ENCODE measurements at regions not wholly inside any gene's neighbourhood (a gene's known extent, or its start where the extent isn't known, plus 50 kb on each side); places are given as distances from the start of the nearest gene placed in this dataset.

DNA sequence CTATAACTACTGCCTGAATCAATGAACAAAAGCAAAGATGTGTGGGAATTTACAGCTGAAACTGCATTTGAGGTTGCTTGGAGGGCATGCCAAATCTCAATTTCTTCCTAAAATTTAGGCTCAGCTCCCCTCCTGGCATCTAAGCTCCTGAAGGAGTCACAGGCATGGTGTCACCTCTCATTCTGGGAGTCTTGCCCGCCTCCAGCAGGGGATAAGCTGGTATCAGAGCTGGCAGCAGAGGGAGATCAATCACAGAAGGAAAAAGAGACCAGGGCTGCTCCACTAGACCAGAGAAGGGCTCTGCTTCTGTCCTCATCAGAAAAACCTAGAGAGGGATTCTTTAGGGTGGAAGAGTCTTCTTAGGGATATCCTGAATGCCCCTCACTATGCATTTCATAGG is 150.4 kb upstream of the SLC6A11 start:
- Mint-ChIP-seq H3K36me3 (no peaks in the 10 kb centered on the region), H3K9me3 (peaks cover 0 to 3% (median 0%) of the 10 kb centered on the region in 7 donors), H3K4me1 (peaks cover 4 to 9% (median 4%) of the 10 kb centered on the region in 3 donors), H3K27ac (no peak overlapping the region), H3K4me3 (no peak overlapping the region), H3K27me3 (peaks cover 17 to 45% (median 42%) of the 10 kb centered on the region in 3 donors)
- no peak for ATAC-seq (ENCODE audit: low read depth in 2 of 2)
- no peak for DNase-seq

- ATAC-seq (ENCODE audit: low read depth in 2 of 2) (no peak), DNase-seq (no peak)
- Mint-ChIP-seq H3K36me3 (no peaks in the 10 kb centered on the region), H3K9me3 (peaks cover 0 to 1% (median 0%) of the 10 kb centered on the region in 7 donors), H3K27me3 (peaks cover 17 to 45% (median 42%) of the 10 kb centered on the region in 3 donors), H3K27ac (no peak overlapping the region), H3K4me1 (peaks cover 4 to 9% (median 4%) of the 10 kb centered on the region in 3 donors), H3K4me3 (peak overlapping the region in 1 of 8 donors; percentile 3)
Measured at GRCh38 chr3:10666621-10667020, 149.4 kb upstream of the SLC6A11 start.

DNA sequence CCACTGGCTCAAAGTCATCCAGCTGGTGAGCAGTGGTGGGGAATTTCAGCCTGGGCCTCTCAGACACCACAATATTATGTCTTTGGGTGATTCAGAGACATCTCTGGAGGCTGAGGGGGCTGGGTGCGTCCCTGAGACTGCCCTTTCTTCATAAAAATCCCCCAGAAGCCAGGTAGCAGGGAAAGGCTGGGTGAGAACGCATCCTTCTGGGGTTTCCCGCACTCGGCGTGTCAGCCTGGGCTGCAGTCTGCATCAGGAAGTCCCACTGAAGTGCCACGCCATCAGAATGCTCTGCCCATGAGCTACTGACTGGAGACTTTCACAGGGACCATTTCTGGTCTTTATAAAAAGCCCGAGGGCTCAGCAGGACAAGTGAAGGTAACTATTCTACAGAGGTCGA is 148.8 kb upstream of the SLC6A11 start:
- Mint-ChIP-seq H3K4me1 (peaks cover 4 to 9% (median 4%) of the 10 kb centered on the region in 3 donors), H3K36me3 (no peaks in the 10 kb centered on the region), H3K27ac (no peak overlapping the region), H3K27me3 (peaks cover 17 to 45% (median 42%) of the 10 kb centered on the region in 3 donors), H3K9me3 (peaks cover 0 to 1% (median 0%) of the 10 kb centered on the region in 7 donors), H3K4me3 (no peak overlapping the region)
- no peak for DNase-seq
- no peak for ATAC-seq (ENCODE audit: low read depth in 2 of 2)

GRCh38 chr3:10667901-10668476 is 148.0 kb upstream of the SLC6A11 start:
- Mint-ChIP-seq H3K9me3 (no peaks in the 10 kb centered on the region), H3K4me3 (no peak overlapping the region), H3K36me3 (no peaks in the 10 kb centered on the region), H3K4me1 (peaks cover 4 to 9% (median 4%) of the 10 kb centered on the region in 3 donors), H3K27ac (no peak overlapping the region), H3K27me3 (peaks cover 17 to 47% (median 42%) of the 10 kb centered on the region in 3 donors)
- no peak for ATAC-seq (ENCODE audit: low read depth in 2 of 2)
- DNase-seq: no peak

GRCh38 chr3:10669490-10670048 is 146.5 kb upstream of the SLC6A11 start:
- DNase-seq (no peak), ATAC-seq (ENCODE audit: low read depth in 2 of 2) (no peak)
- peaks cover 14 to 48% (median 34%) of the 10 kb centered on the region in 3 donors for H3K27me3 Mint-ChIP-seq
- H3K36me3 Mint-ChIP-seq: no peaks in the 10 kb centered on the region
- H3K27ac Mint-ChIP-seq: no peak overlapping the region
- peaks cover 0 to 2% (median 0%) of the 10 kb centered on the region in 7 donors for H3K9me3 Mint-ChIP-seq
- no peak overlapping the region for H3K4me3 Mint-ChIP-seq
- H3K4me1 Mint-ChIP-seq: peaks cover 4 to 9% (median 4%) of the 10 kb centered on the region in 3 donors

DNA sequence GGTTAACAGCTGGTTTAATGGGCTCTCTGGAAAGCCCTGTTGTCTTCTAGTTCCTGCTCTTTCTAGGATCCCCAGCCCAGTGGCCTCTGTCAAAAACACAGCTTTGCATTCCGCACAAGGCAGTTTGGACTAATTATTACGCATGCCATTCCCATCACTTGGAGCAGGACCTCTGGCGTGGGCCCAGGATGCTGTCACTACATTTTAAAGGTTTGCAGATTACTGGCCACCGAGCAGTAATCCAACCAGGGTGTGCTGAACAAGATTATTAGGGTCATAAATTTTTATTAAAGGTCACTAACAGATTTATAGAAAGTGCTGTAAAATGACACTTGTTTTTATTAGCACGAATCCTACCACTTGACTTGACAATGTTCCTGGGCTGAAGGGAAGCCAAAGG is 143.6 kb upstream of the SLC6A11 start:
- no peak for ATAC-seq (ENCODE audit: low read depth in 2 of 2)
- Mint-ChIP-seq H3K27me3 (peaks cover 18 to 42% (median 21%) of the 10 kb centered on the region in 3 donors), H3K27ac (no peak overlapping the region), H3K4me1 (no peaks in the 10 kb centered on the region), H3K4me3 (no peak overlapping the region), H3K9me3 (peaks cover 0 to 4% (median 0%) of the 10 kb centered on the region in 7 donors), H3K36me3 (no peaks in the 10 kb centered on the region)
- no peak for DNase-seq

- no peak overlapping the region for H3K27ac Mint-ChIP-seq
- ATAC-seq (ENCODE audit: low read depth in 2 of 2): no peak
Measured at GRCh38 chr3:10674578-10674977, 141.4 kb upstream of the SLC6A11 start.

GRCh38 chr3:10676905-10677304 is 139.1 kb upstream of the SLC6A11 start:
- no peaks in the 10 kb centered on the region for H3K36me3 Mint-ChIP-seq
- H3K4me3 Mint-ChIP-seq: no peak overlapping the region
- peaks cover 0 to 7% (median 2%) of the 10 kb centered on the region in 7 donors for H3K9me3 Mint-ChIP-seq
- H3K27me3 Mint-ChIP-seq: peaks cover 8 to 28% (median 15%) of the 10 kb centered on the region in 3 donors
- no peak for ATAC-seq (ENCODE audit: low read depth in 2 of 2)
- no peaks in the 10 kb centered on the region for H3K4me1 Mint-ChIP-seq
- no peak overlapping the region for H3K27ac Mint-ChIP-seq
- DNase-seq: no peak

More at GRCh38 chr3:10674578-10674977, 141.4 kb upstream of the SLC6A11 start:
- H3K27me3 Mint-ChIP-seq: peaks cover 9 to 29% (median 11%) of the 10 kb centered on the region in 3 donors
- H3K36me3 Mint-ChIP-seq: no peaks in the 10 kb centered on the region
- no peaks in the 10 kb centered on the region for H3K4me1 Mint-ChIP-seq
- DNase-seq: no peak
- no peak overlapping the region for H3K4me3 Mint-ChIP-seq
- peaks cover 0 to 4% (median 0%) of the 10 kb centered on the region in 7 donors for H3K9me3 Mint-ChIP-seq

GRCh38 chr3:10678796-10679376 is 137.1 kb upstream of the SLC6A11 start:
- Mint-ChIP-seq H3K4me1 (no peaks in the 10 kb centered on the region), H3K27ac (no peak overlapping the region), H3K9me3 (peaks cover 0 to 7% (median 0%) of the 10 kb centered on the region in 7 donors), H3K27me3 (peaks cover 8 to 20% (median 19%) of the 10 kb centered on the region in 3 donors), H3K4me3 (no peak overlapping the region), H3K36me3 (no peaks in the 10 kb centered on the region)
- ATAC-seq (ENCODE audit: low read depth in 2 of 2): no peak
- no peak for DNase-seq

DNA sequence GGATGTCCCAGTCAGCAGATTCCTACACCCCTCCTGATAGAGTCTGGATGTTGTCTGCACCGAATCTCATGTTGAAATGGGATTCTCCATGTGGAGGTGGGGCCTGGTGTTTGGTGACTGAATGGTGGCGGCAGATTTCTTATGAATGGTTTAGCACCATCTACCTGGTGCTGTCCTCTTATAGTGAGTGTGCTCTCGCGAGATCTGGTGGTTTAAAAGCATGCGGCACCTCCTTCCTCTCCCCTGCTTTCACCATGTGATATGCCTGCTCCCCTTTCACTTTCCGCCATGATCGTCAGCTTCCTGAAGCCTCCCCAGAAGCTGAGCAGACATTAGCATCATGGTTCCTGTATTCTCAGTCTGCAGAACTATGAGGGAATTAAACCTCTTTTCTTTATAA is 135.2 kb upstream of the SLC6A11 start:
- Mint-ChIP-seq H3K4me3 (no peak overlapping the region), H3K36me3 (no peaks in the 10 kb centered on the region), H3K9me3 (peaks cover 0 to 7% (median 0%) of the 10 kb centered on the region in 7 donors), H3K27ac (no peak overlapping the region), H3K27me3 (peaks cover 15 to 18% (median 17%) of the 10 kb centered on the region in 3 donors), H3K4me1 (no peaks in the 10 kb centered on the region)
- DNase-seq (no peak), ATAC-seq (ENCODE audit: low read depth in 2 of 2) (no peak)

GRCh38 chr3:10682692-10683091 is 133.3 kb upstream of the SLC6A11 start:
- Mint-ChIP-seq H3K36me3 (no peaks in the 10 kb centered on the region), H3K4me1 (no peaks in the 10 kb centered on the region), H3K27ac (no peak overlapping the region), H3K9me3 (peaks cover 0 to 7% (median 0%) of the 10 kb centered on the region in 7 donors), H3K27me3 (peaks cover 8 to 15% (median 13%) of the 10 kb centered on the region in 3 donors), H3K4me3 (no peak overlapping the region)
- no peak for DNase-seq
- no peak for ATAC-seq (ENCODE audit: low read depth in 2 of 2)

DNA sequence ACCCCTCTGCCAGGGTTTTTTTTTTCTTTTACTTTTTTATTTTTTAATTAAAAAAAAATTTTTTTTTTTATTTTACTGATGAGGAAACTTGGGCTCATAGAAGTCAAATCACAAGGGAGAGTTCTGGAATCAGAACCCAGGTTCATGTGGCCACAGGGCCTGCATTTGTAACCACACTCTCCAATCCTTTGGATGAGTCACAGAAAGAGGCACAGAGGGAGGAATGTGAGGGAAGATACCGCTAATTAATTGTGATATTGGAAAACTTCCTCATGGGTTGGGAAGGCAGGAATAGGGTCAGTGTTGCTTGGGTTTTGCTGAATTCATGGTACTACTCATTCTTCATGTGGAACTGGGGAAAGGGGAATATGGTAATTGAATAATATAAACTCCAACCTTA is 132.9 kb upstream of the SLC6A11 start:
- Mint-ChIP-seq H3K4me1 (no peaks in the 10 kb centered on the region), H3K9me3 (peaks cover 0 to 7% (median 0%) of the 10 kb centered on the region in 7 donors), H3K27me3 (peaks cover 8 to 17% (median 13%) of the 10 kb centered on the region in 3 donors), H3K27ac (no peak overlapping the region), H3K4me3 (no peak overlapping the region), H3K36me3 (no peaks in the 10 kb centered on the region)
- DNase-seq: no peak
- no peak for ATAC-seq (ENCODE audit: low read depth in 2 of 2)

GRCh38 chr3:10688126-10688525 is 127.9 kb upstream of the SLC6A11 start:
- H3K4me1 Mint-ChIP-seq: no peaks in the 10 kb centered on the region
- H3K4me3 Mint-ChIP-seq: no peak overlapping the region
- H3K27ac Mint-ChIP-seq: no peak overlapping the region
- DNase-seq (no peak), ATAC-seq (ENCODE audit: low read depth in 2 of 2) (no peak)
- H3K27me3 Mint-ChIP-seq: peaks cover 0 to 22% (median 21%) of the 10 kb centered on the region in 3 donors
- no peaks in the 10 kb centered on the region for H3K36me3 Mint-ChIP-seq
- H3K9me3 Mint-ChIP-seq: no peaks in the 10 kb centered on the region

All from naive B cell (primary cell).